Activated CD4-positive, alpha-beta T cell treated with anti-CD3 and anti-CD28 coated beads, Interleukin-2, amount 10 ng/mL, durations not matched to agents 24 days and 14 days (primary cell): ENCODE measurements at regions not wholly inside any gene's neighbourhood (a gene's known extent, or its start where the extent isn't known, plus 50 kb on each side); places are given as distances from the start of the nearest gene placed in this dataset.
"Not testable (repeated sequence)": the region's sequence is repeated elsewhere in the genome, so short reads cannot be mapped to it uniquely, and the experiment has no call there.

Experiments
- DNase-seq: peaks from one replicate; pipeline ENCODE4 v3.0.0; 2022
- H3K27ac Mint-ChIP-seq: one replicate; pipeline ENCODE4 v1.8.0; 2022; ENCODE audit warnings: mild to moderate bottlenecking, mixed read lengths
- H3K27me3 Mint-ChIP-seq: one replicate; pipeline ENCODE4 v1.8.0; 2022; ENCODE audit warnings: mixed read lengths
- H3K36me3 Mint-ChIP-seq: one replicate; pipeline ENCODE4 v1.8.0; 2022; ENCODE audit warnings: low read depth, mild to moderate bottlenecking, mixed read lengths
- H3K4me1 Mint-ChIP-seq: one replicate; pipeline ENCODE4 v1.8.0; 2021; ENCODE audit warnings: mixed read lengths
- H3K4me3 Mint-ChIP-seq: one replicate; pipeline ENCODE4 v1.8.0; 2022; ENCODE audit warnings: mild to moderate bottlenecking, moderate library complexity, mixed read lengths
- H3K9me3 Mint-ChIP-seq: one replicate; pipeline ENCODE4 v1.8.0; 2021; ENCODE audit warnings: mixed read lengths
- intact Hi-C: fragments of 100-400 bp; cut with micrococcal nuclease; formaldehyde crosslinking; loops from one replicate; pipeline ENCODE4 v1.15.1; 2023

GRCh38 chrX:140050906-140051305 is 85.6 kb upstream of the CXorf66 start:
- intact Hi-C loops: no loop called here
- DNase-seq: no peak
- Mint-ChIP-seq H3K4me1 (no peaks in the 10 kb centered on the region), H3K9me3 (no peaks in the 10 kb centered on the region), H3K36me3 (no peaks in the 10 kb centered on the region), H3K27ac (no peak overlapping the region), H3K4me3 (no peak overlapping the region), H3K27me3 (no peaks in the 10 kb centered on the region)

GRCh38 chrX:140040386-140040785 is 75.1 kb upstream of the CXorf66 start:
- no peak for DNase-seq
- H3K27me3 Mint-ChIP-seq: no peaks in the 10 kb centered on the region
- H3K4me1 Mint-ChIP-seq: no peaks in the 10 kb centered on the region
- intact Hi-C loops: no loop called here
- H3K27ac Mint-ChIP-seq: no peak overlapping the region
- H3K9me3 Mint-ChIP-seq: no peaks in the 10 kb centered on the region
- H3K36me3 Mint-ChIP-seq: no peaks in the 10 kb centered on the region
- no peak overlapping the region for H3K4me3 Mint-ChIP-seq

- Mint-ChIP-seq H3K27me3 (no peaks in the 10 kb centered on the region), H3K9me3 (no peaks in the 10 kb centered on the region), H3K4me3 (no peak overlapping the region), H3K36me3 (no peaks in the 10 kb centered on the region), H3K4me1 (no peaks in the 10 kb centered on the region), H3K27ac (no peak overlapping the region)
- intact Hi-C loops: no loop called here
- no peak for DNase-seq
These were observed 73.5 kb upstream of the CXorf66 start for GRCh38 chrX:140038842-140039241.

GRCh38 chrX:140034916-140035315 is 69.6 kb upstream of the CXorf66 start:
- intact Hi-C loops: no loop called here
- H3K9me3 Mint-ChIP-seq: no peaks in the 10 kb centered on the region
- no peaks in the 10 kb centered on the region for H3K36me3 Mint-ChIP-seq
- H3K27me3 Mint-ChIP-seq: no peaks in the 10 kb centered on the region
- no peak overlapping the region for H3K27ac Mint-ChIP-seq
- no peaks in the 10 kb centered on the region for H3K4me1 Mint-ChIP-seq
- H3K4me3 Mint-ChIP-seq: no peak overlapping the region
- DNase-seq: no peak

- no peak overlapping the region for H3K27ac Mint-ChIP-seq
- no peak overlapping the region for H3K4me3 Mint-ChIP-seq
- H3K9me3 Mint-ChIP-seq: no peaks in the 10 kb centered on the region
- H3K27me3 Mint-ChIP-seq: no peaks in the 10 kb centered on the region
- intact Hi-C loops: no loop called here
- H3K4me1 Mint-ChIP-seq: no peaks in the 10 kb centered on the region
- DNase-seq: no peak
- no peaks in the 10 kb centered on the region for H3K36me3 Mint-ChIP-seq
These were observed 57.2 kb upstream of the CXorf66 start for GRCh38 chrX:140022482-140022881.

GRCh38 chrX:140019134-140019533 is 53.8 kb upstream of the CXorf66 start:
- H3K27me3 Mint-ChIP-seq, DNase-seq, H3K36me3 Mint-ChIP-seq, H3K4me1 Mint-ChIP-seq, H3K4me3 Mint-ChIP-seq, H3K9me3 Mint-ChIP-seq, H3K27ac Mint-ChIP-seq, intact Hi-C loops: not testable (repeated sequence)
